OCI-LY1 (cell line): ENCODE measurements at regions not wholly inside any gene's neighbourhood (a gene's known extent, or its start where the extent isn't known, plus 50 kb on each side); places are given as distances from the start of the nearest gene placed in this dataset.

Experiments
- EZH2 ChIP-seq: fragments of 200-600 bp; sonication (generic), shearing (Covaris generic); IDR thresholded peaks from 2 replicates; pipeline ENCODE4 v1.8.0; 2017; ENCODE audit warnings: borderline replicate concordance, mixed run types, mild to moderate bottlenecking, antibody characterized with exemption, low read length, moderate library complexity, mixed read lengths
- TF ChIP-seq, protein P1 (sequence below): fragments of 200-600 bp; sonication (generic), shearing (Covaris generic); IDR thresholded peaks from 2 replicates; pipeline ENCODE4 v1.5.1; 2017; ENCODE audit warnings: mild to moderate bottlenecking, antibody characterized with exemption, low read length, moderate library complexity, mixed read lengths

- TF ChIP-seq, protein P1, sequence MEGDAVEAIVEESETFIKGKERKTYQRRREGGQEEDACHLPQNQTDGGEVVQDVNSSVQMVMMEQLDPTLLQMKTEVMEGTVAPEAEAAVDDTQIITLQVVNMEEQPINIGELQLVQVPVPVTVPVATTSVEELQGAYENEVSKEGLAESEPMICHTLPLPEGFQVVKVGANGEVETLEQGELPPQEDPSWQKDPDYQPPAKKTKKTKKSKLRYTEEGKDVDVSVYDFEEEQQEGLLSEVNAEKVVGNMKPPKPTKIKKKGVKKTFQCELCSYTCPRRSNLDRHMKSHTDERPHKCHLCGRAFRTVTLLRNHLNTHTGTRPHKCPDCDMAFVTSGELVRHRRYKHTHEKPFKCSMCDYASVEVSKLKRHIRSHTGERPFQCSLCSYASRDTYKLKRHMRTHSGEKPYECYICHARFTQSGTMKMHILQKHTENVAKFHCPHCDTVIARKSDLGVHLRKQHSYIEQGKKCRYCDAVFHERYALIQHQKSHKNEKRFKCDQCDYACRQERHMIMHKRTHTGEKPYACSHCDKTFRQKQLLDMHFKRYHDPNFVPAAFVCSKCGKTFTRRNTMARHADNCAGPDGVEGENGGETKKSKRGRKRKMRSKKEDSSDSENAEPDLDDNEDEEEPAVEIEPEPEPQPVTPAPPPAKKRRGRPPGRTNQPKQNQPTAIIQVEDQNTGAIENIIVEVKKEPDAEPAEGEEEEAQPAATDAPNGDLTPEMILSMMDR, result no peak
- TF ChIP-seq EZH2, result no peak
Measured at GRCh38 chr12:92385296-92385695, 239.7 kb upstream of the BTG1 start.
